Type B pancreatic cell (in vitro differentiated cells): ENCODE measurements at regions not wholly inside any gene's neighbourhood (a gene's known extent, or its start where the extent isn't known, plus 50 kb on each side); places are given as distances from the start of the nearest gene placed in this dataset.

Experiments
- DNase-seq: peaks from one replicate; pipeline ENCODE4 v3.0.0; 2021; ENCODE audit warnings: mixed read lengths; ENCODE audit not compliant: unreplicated experiment; ENCODE audit errors: extremely low spot score
- H3K27ac Mint-ChIP-seq: 2 replicates; pipeline ENCODE4 v1.8.0; 2021; ENCODE audit warnings: mild to moderate bottlenecking, mixed read lengths
- H3K27me3 Mint-ChIP-seq: 2 replicates; pipeline ENCODE4 v1.8.0; 2021; ENCODE audit warnings: mixed read lengths
- H3K36me3 Mint-ChIP-seq: 2 replicates; pipeline ENCODE4 v1.8.0; 2021; ENCODE audit warnings: mixed read lengths
- H3K4me1 Mint-ChIP-seq: one replicate; pipeline ENCODE4 v1.8.0; 2021; ENCODE audit warnings: mixed read lengths; ENCODE audit not compliant: unreplicated experiment
- H3K4me3 Mint-ChIP-seq: 2 replicates; pipeline ENCODE4 v1.8.0; 2021; ENCODE audit warnings: mild to moderate bottlenecking, mixed read lengths
- H3K9me3 Mint-ChIP-seq: 2 replicates; pipeline ENCODE4 v1.8.0; 2021; ENCODE audit warnings: mixed read lengths
- CTCF ChIP-seq: fragments of 200-600 bp; sonication (generic); conservative IDR thresholded peaks from 2 replicates; pipeline ENCODE4 v1.5.0; 2021; ENCODE audit warnings: antibody characterized with exemption, mild to moderate bottlenecking

- Mint-ChIP-seq H3K27me3 (no peaks in the 10 kb centered on the region), H3K4me3 (no peak overlapping the region), H3K4me1 (no peaks in the 10 kb centered on the region), H3K9me3 (no peaks in the 10 kb centered on the region), H3K36me3 (no peaks in the 10 kb centered on the region), H3K27ac (no peak overlapping the region)
- TF ChIP-seq CTCF, result no peak
- no peak for DNase-seq
These were observed 293.9 kb upstream of the DCC start for GRCh38 chr18:52045946-52046675.

- no peak for TF ChIP-seq CTCF
- no peak for DNase-seq
- Mint-ChIP-seq H3K27ac (no peak overlapping the region), H3K9me3 (no peaks in the 10 kb centered on the region), H3K4me3 (no peak overlapping the region), H3K27me3 (no peaks in the 10 kb centered on the region), H3K36me3 (no peaks in the 10 kb centered on the region), H3K4me1 (no peaks in the 10 kb centered on the region)
These were observed 293.2 kb upstream of the DCC start for GRCh38 chr18:52046842-52047241.

- H3K4me1 Mint-ChIP-seq, result no peaks in the 10 kb centered on the region
- no peaks in the 10 kb centered on the region for H3K9me3 Mint-ChIP-seq
- no peaks in the 10 kb centered on the region for H3K27me3 Mint-ChIP-seq
- H3K36me3 Mint-ChIP-seq, result no peaks in the 10 kb centered on the region
- no peak overlapping the region for H3K4me3 Mint-ChIP-seq
- DNase-seq, result no peak
- no peak overlapping the region for H3K27ac Mint-ChIP-seq
- TF ChIP-seq CTCF, result no peak
These were observed 285.7 kb upstream of the DCC start for GRCh38 chr18:52054324-52054723.

GRCh38 chr18:52060607-52061304 lies 279.2 kb upstream of the DCC start:
- Mint-ChIP-seq H3K4me1 (no peaks in the 10 kb centered on the region), H3K9me3 (no peaks in the 10 kb centered on the region), H3K27ac (no peak overlapping the region), H3K36me3 (no peaks in the 10 kb centered on the region), H3K4me3 (no peak overlapping the region), H3K27me3 (peaks cover 7% of the 10 kb centered on the region)
- TF ChIP-seq CTCF, result no peak
- no peak for DNase-seq

- Mint-ChIP-seq H3K4me3 (no peak overlapping the region), H3K27ac (no peak overlapping the region), H3K4me1 (no peaks in the 10 kb centered on the region), H3K9me3 (no peaks in the 10 kb centered on the region), H3K27me3 (peaks cover 7% of the 10 kb centered on the region), H3K36me3 (no peaks in the 10 kb centered on the region)
- no peak for DNase-seq
- TF ChIP-seq CTCF, result no peak
These were observed 276.1 kb upstream of the DCC start for GRCh38 chr18:52063923-52064322.
